Small intestine (tissue), 7 donors: ENCODE measurements at regions not wholly inside any gene's neighbourhood (a gene's known extent, or its start where the extent isn't known, plus 50 kb on each side); places are given as distances from the start of the nearest gene placed in this dataset.

ENCODE experiments used
- DNase-seq, 2 donors: peaks; one replicate each; pipeline versions ENCODE4 v3.0.0 to v3.0.0-alpha.2; 2013
- FAIRE-seq: peaks from 2 replicates; lab custom pipeline; 2012; peaks lifted over from hg19 to GRCh38; lab: Jason Lieb, UNC
- H3K27ac ChIP-seq, 3 donors: one replicate each; pipeline ENCODE4 v1.5.1; 2013; ENCODE audit warnings: low read length in 2 of 3, mild to moderate bottlenecking in 2 of 3, control low read depth in 1 of 3, inconsistent platforms in 1 of 3, low read depth in 1 of 3, moderate library complexity in 1 of 3
- H3K27me3 ChIP-seq, 3 donors: one replicate each; pipeline ENCODE4 v1.6.1; 2013; ENCODE audit warnings: low read length in 3 of 3, inconsistent platforms in 1 of 3; ENCODE audit not compliant: control insufficient read depth in 3 of 3, insufficient read depth in 3 of 3
- H3K36me3 ChIP-seq, 3 donors: one replicate each; pipeline ENCODE4 v1.6.1; 2013; ENCODE audit warnings: low read length in 3 of 3, inconsistent platforms in 1 of 3, low read depth in 1 of 3, mild to moderate bottlenecking in 1 of 3, moderate library complexity in 1 of 3; ENCODE audit not compliant: control insufficient read depth in 3 of 3, insufficient read depth in 2 of 3
- H3K4me1 ChIP-seq, 3 donors: one replicate each; pipeline ENCODE4 v1.6.1; 2013; ENCODE audit warnings: low read length in 2 of 3, inconsistent platforms in 1 of 3, low read depth in 1 of 3, mild to moderate bottlenecking in 1 of 3, moderate library complexity in 1 of 3; ENCODE audit not compliant: control insufficient read depth in 3 of 3, insufficient read depth in 2 of 3
- H3K4me3 ChIP-seq, 3 donors: one replicate each; pipeline ENCODE4 v1.5.1; 2013; ENCODE audit warnings: low read length in 3 of 3, control low read depth in 1 of 3, inconsistent platforms in 1 of 3, low read depth in 1 of 3, mild to moderate bottlenecking in 1 of 3, moderate library complexity in 1 of 3
- H3K9me3 ChIP-seq, 2 donors: one replicate each; pipeline ENCODE4 v1.6.1; 2013; ENCODE audit warnings: low read depth in 1 of 2, low read length in 1 of 2; ENCODE audit not compliant: control insufficient read depth in 2 of 2, insufficient read depth in 1 of 2
- WGBS, 3 donors: extraction: QIAGEN DNeasy Blood & Tissue Kit; methylation state at CpG; one replicate each; pipeline ENCODE4 v1.1.7; 2013; 5-methylcytosine and 5-hydroxymethylcytosine counted together
- donor health status: healthy with polysubstance abuse.
- donor health status: control.
- donor health status: control.
- donor health status: Bipolar disorder and iron deficiency.
- donor health status: healthy.

GRCh38 chr5:71862507-71863060 lies 143.5 kb downstream of the CARTPT start:
- Histone ChIP-seq H3K4me3 (no peak overlapping the region), H3K27ac (no peak overlapping the region), H3K27me3 (no peaks in the 10 kb centered on the region), H3K4me1 (no peaks in the 10 kb centered on the region), H3K9me3 (peaks cover 0 to 3% of the 10 kb centered on the region in 2 donors), H3K36me3 (no peaks in the 10 kb centered on the region)
- DNase-seq = no peak
- FAIRE-seq = no peak
- WGBS, 3 donors = 0 to 13% (median 11%) methylated on average over 1 of the region's 1 CpG

- Histone ChIP-seq H3K27ac (no peak overlapping the region), H3K4me1 (no peaks in the 10 kb centered on the region), H3K27me3 (no peaks in the 10 kb centered on the region), H3K36me3 (no peaks in the 10 kb centered on the region), H3K4me3 (no peak overlapping the region), H3K9me3 (peaks cover 0 to 3% of the 10 kb centered on the region in 2 donors)
- no peak for DNase-seq
- no peak for FAIRE-seq
- 52 to 55% (median 54%) methylated on average over 8 of the region's 8 CpGs for WGBS, 3 donors
These were observed 145.9 kb downstream of the CARTPT start for GRCh38 chr5:71864730-71865601.

- Histone ChIP-seq H3K4me3 (no peak overlapping the region), H3K9me3 (peaks cover 0 to 3% of the 10 kb centered on the region in 2 donors), H3K27ac (no peak overlapping the region), H3K36me3 (no peaks in the 10 kb centered on the region), H3K27me3 (no peaks in the 10 kb centered on the region), H3K4me1 (no peaks in the 10 kb centered on the region)
- WGBS, 3 donors = 75 to 85% (median 81%) methylated on average over 3 of the region's 3 CpGs
- DNase-seq (no peak), FAIRE-seq (no peak)
These were observed 146.7 kb downstream of the CARTPT start for GRCh38 chr5:71865665-71866320.

GRCh38 chr5:71872311-71872864 lies 153.3 kb downstream of the CARTPT start:
- WGBS, 3 donors = 68 to 80% (median 76%) methylated on average over 6 of the region's 6 CpGs
- FAIRE-seq = no peak

GRCh38 chr5:71873191-71873591 lies 154.1 kb downstream of the CARTPT start:
- DNase-seq = no peak
- FAIRE-seq = no peak
- Histone ChIP-seq H3K4me1 (no peaks in the 10 kb centered on the region), H3K27me3 (no peaks in the 10 kb centered on the region), H3K27ac (no peak overlapping the region), H3K9me3 (peaks cover 0 to 2% of the 10 kb centered on the region in 2 donors), H3K4me3 (no peak overlapping the region), H3K36me3 (no peaks in the 10 kb centered on the region)
- 47 to 59% (median 50%) methylated on average over 1 of the region's 1 CpG for WGBS, 3 donors

More at GRCh38 chr5:71872311-71872864, 153.3 kb downstream of the CARTPT start:
- Histone ChIP-seq H3K9me3 (peaks cover 0 to 2% of the 10 kb centered on the region in 2 donors), H3K4me3 (no peak overlapping the region), H3K27ac (no peak overlapping the region), H3K36me3 (no peaks in the 10 kb centered on the region), H3K27me3 (no peaks in the 10 kb centered on the region), H3K4me1 (no peaks in the 10 kb centered on the region)
- DNase-seq = no peak

GRCh38 chr5:71874521-71874920 lies 155.4 kb downstream of the CARTPT start:
- no peak overlapping the region for H3K4me3 ChIP-seq
- no peaks in the 10 kb centered on the region for H3K27me3 ChIP-seq
- no peak overlapping the region for H3K27ac ChIP-seq
- FAIRE-seq = no peak
- DNase-seq = no peak
- H3K9me3 ChIP-seq = peaks cover 0 to 2% of the 10 kb centered on the region in 2 donors
- no peaks in the 10 kb centered on the region for H3K36me3 ChIP-seq
- 36 to 74% (median 55%) methylated on average over 2 of the region's 2 CpGs for WGBS, 3 donors
- H3K4me1 ChIP-seq = no peaks in the 10 kb centered on the region

GRCh38 chr5:71877511-71877910 lies 158.4 kb downstream of the CARTPT start:
- WGBS, 3 donors = 71 to 72% (median 71%) methylated on average over 1 of the region's 1 CpG
- FAIRE-seq = no peak

GRCh38 chr5:71880536-71880935 lies 161.5 kb downstream of the CARTPT start:
- Histone ChIP-seq H3K4me3 (no peak overlapping the region), H3K4me1 (no peaks in the 10 kb centered on the region), H3K27me3 (peaks cover 0 to 5% (median 0%) of the 10 kb centered on the region in 3 donors), H3K9me3 (peaks cover 0 to 2% of the 10 kb centered on the region in 2 donors), H3K36me3 (no peaks in the 10 kb centered on the region), H3K27ac (no peak overlapping the region)
- DNase-seq = no peak
- no peak for FAIRE-seq
- WGBS, 3 donors = 72 to 76% (median 73%) methylated on average over 5 of the region's 5 CpGs

More at GRCh38 chr5:71877511-71877910, 158.4 kb downstream of the CARTPT start:
- H3K27me3 ChIP-seq = peaks cover 0 to 5% (median 0%) of the 10 kb centered on the region in 3 donors
- H3K4me3 ChIP-seq = no peak overlapping the region
- no peaks in the 10 kb centered on the region for H3K36me3 ChIP-seq
- H3K9me3 ChIP-seq = peaks cover 0 to 2% of the 10 kb centered on the region in 2 donors
- no peak overlapping the region for H3K27ac ChIP-seq
- DNase-seq = no peak
- H3K4me1 ChIP-seq = no peaks in the 10 kb centered on the region
